SK-N-MC (cell line): ENCODE measurements at regions not wholly inside any gene's neighbourhood (a gene's known extent, or its start where the extent isn't known, plus 50 kb on each side); places are given as distances from the start of the nearest gene placed in this dataset.

ENCODE experiments used
- EZH2 ChIP-seq: fragments of 200-600 bp; sonication (generic); IDR thresholded peaks from one replicate; pipeline ENCODE4 v1.6.1; 2017; ENCODE audit warnings: antibody characterized with exemption
- POLR2AphosphoS5 ChIP-seq: IDR thresholded peaks from 2 replicates; pipeline ENCODE4 v1.6.1; 2012; ENCODE audit warnings: mild to moderate bottlenecking, low read depth, low read length, borderline replicate concordance

- no peak for TF ChIP-seq POLR2AphosphoS5
- no peak for TF ChIP-seq EZH2
These were observed 331.9 kb upstream of the RGS6 start for GRCh38 chr14:71600309-71600708.
